ENCODE measurements at regions not wholly inside any gene's neighbourhood (a gene's known extent, or its start where the extent isn't known, plus 50 kb on each side); places are given as distances from the start of the nearest gene placed in this dataset.

DNA sequence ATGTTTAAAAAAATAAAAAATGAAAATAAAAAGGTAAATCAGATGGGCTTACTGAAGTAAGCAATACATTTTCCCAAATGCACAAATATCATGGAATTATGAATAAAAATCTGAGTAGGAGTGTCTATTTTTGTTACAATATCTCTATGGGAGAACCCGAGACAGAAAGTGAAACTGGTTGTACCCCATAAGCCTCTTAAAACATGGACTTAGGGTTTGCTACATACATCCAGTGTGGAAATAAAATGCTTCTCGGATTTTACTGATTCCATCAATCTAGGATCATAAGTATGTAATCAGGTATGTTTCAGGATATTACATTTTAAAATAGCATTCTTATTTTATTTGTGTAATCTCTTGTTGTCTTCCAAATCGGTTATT, 177.8 kb upstream of the CDIN1 start:
- H3K23ac ChIP-seq (ENCODE audit: low read depth, low read length): no peak overlapping the region
- in situ Hi-C loops (cut with MboI; ENCODE audit: low sequenced_read_pairs) (no loop called here), intact Hi-C loops (cut with micrococcal nuclease) (no loop called here), dilution Hi-C loops (cut with HindIII; ENCODE audit: low sequenced_read_pairs, unreplicated experiment) (no loop called here)
- H4K8ac ChIP-seq (ENCODE audit: low read depth in 2 of 2, low read length in 2 of 2): no peak overlapping the region; a peak in 1 of 4 replicates
- H4K20me1 ChIP-seq (ENCODE audit: insufficient read depth, low read length): no peaks in the 10 kb centered on the region
- POLR2A ChIA-PET (ENCODE audit: unreplicated experiment): interaction anchor here (0.6 kb wide), 1 partner anchor 1217 kb away, joined by 3 read pairs; no protein-coding TSS in a partner anchor
- TF ChIP-seq ELK1 (IDR thresholded peaks at IDR 0.05; ENCODE audit: borderline replicate concordance, low read depth, low read length) (no peak), FOS (IDR thresholded peaks at IDR 0.05; ENCODE audit: low read depth, low read length) (no peak), MAFK (IDR thresholded peaks at IDR 0.05; ENCODE audit: low read depth, low read length) (no peak), MAZ (IDR thresholded peaks at IDR 0.05; ENCODE audit: borderline replicate concordance, low read depth, low read length) (no peak), SMC3 (IDR thresholded peaks at IDR 0.05; ENCODE audit: low read depth, low read length) (no peak), RAD21 (IDR thresholded peaks at IDR 0.05; ENCODE audit: low read length) (no peak), NFE2L2 (IDR thresholded peaks at IDR 0.05; ENCODE audit: low read depth, low read length) (no peak), MXI1 (IDR thresholded peaks at IDR 0.05; ENCODE audit: borderline replicate concordance, low read depth, low read length) (no peak)
- TF ChIP-seq, protein P1, sequence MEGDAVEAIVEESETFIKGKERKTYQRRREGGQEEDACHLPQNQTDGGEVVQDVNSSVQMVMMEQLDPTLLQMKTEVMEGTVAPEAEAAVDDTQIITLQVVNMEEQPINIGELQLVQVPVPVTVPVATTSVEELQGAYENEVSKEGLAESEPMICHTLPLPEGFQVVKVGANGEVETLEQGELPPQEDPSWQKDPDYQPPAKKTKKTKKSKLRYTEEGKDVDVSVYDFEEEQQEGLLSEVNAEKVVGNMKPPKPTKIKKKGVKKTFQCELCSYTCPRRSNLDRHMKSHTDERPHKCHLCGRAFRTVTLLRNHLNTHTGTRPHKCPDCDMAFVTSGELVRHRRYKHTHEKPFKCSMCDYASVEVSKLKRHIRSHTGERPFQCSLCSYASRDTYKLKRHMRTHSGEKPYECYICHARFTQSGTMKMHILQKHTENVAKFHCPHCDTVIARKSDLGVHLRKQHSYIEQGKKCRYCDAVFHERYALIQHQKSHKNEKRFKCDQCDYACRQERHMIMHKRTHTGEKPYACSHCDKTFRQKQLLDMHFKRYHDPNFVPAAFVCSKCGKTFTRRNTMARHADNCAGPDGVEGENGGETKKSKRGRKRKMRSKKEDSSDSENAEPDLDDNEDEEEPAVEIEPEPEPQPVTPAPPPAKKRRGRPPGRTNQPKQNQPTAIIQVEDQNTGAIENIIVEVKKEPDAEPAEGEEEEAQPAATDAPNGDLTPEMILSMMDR (conservative IDR thresholded peaks at IDR 0.05; ENCODE audit: low read depth, low read length): no peak
- TF ChIP-seq, protein P2, sequence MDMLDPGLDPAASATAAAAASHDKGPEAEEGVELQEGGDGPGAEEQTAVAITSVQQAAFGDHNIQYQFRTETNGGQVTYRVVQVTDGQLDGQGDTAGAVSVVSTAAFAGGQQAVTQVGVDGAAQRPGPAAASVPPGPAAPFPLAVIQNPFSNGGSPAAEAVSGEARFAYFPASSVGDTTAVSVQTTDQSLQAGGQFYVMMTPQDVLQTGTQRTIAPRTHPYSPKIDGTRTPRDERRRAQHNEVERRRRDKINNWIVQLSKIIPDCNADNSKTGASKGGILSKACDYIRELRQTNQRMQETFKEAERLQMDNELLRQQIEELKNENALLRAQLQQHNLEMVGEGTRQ (IDR thresholded peaks at IDR 0.05; ENCODE audit: low read depth, low read length): no peak
- no peaks in the 10 kb centered on the region for H3K4me1 ChIP-seq (ENCODE audit: control insufficient read depth, insufficient read depth, low read length)
- no peaks in the 10 kb centered on the region for H3K79me1 ChIP-seq (ENCODE audit: low read depth in 1 of 2, low read length in 2 of 2)
- no peak overlapping the region for H2AFZ ChIP-seq (replicated peaks; ENCODE audit: low read length, poor library complexity)
- H2AK9ac ChIP-seq (replicated peaks; ENCODE audit: low read depth, low read length, poor library complexity): no peak overlapping the region
- H3K56ac ChIP-seq (ENCODE audit: extremely low read depth, insufficient read depth, low read length): no peak overlapping the region
- no peak overlapping the region for H4K5ac ChIP-seq (ENCODE audit: low read depth, low read length)
- H3K14ac ChIP-seq (replicated peaks; ENCODE audit: low read depth, low read length): no peak overlapping the region
- WGBS, 2 experiments (ENCODE audit: extremely low coverage in 2 of 2, insufficient read length in 1 of 2): no CpG with 5 or more reads among the region's 3 CpGs
- no peak overlapping the region for H2BK5ac ChIP-seq (ENCODE audit: low read depth, low read length, poor library complexity, severe bottlenecking)
- H3K9ac ChIP-seq (ENCODE audit: low read depth, low read length): no peak overlapping the region
- ATAC-seq (ENCODE audit: low read depth) (no peak), DNase-seq (no peak)
- H3K9me3 ChIP-seq (ENCODE audit: control insufficient read depth, insufficient read depth, low read length): no peaks in the 10 kb centered on the region
- H2AK5ac ChIP-seq (ENCODE audit: low read depth, low read length): no peak overlapping the region
- no peaks in the 10 kb centered on the region for H3K9me1 ChIP-seq (ENCODE audit: insufficient read depth, low read length)
- H3K4me2 ChIP-seq (ENCODE audit: low read depth, low read length): peak overlapping the region; percentile 65
- CTCF ChIA-PET: no interaction called here
- H3K27me3 ChIP-seq (ENCODE audit: control insufficient read depth, insufficient read depth, low read length): no peaks in the 10 kb centered on the region
- no peak overlapping the region for H3K27ac ChIP-seq (ENCODE audit: insufficient read depth, low read length)
- no peak overlapping the region for H3K4me3 ChIP-seq (ENCODE audit: insufficient read depth, low read depth, low read length)
- no peak overlapping the region for H2BK120ac ChIP-seq (ENCODE audit: low read depth, low read length)
- no peaks in the 10 kb centered on the region for H3K36me3 ChIP-seq (ENCODE audit: control insufficient read depth, insufficient read depth, low read length)
- no peak overlapping the region for H4K91ac ChIP-seq (ENCODE audit: insufficient read depth, low read depth, low read length)
- no TSS peak for BruUV-seq (replicated peaks)
- no peak overlapping the region for H3K4ac ChIP-seq (ENCODE audit: low read depth, low read length)
- H2BK20ac ChIP-seq (ENCODE audit: low read depth, low read length): 0 out of 2 replicates have a peak overlapping the region, but pooled peaks have one; percentile 8
- H3K18ac ChIP-seq (ENCODE audit: low read depth, low read length): no peak overlapping the region
- no peak overlapping the region for H2BK15ac ChIP-seq (ENCODE audit: low read depth, low read length)

All from IMR-90 (cell line).